ENCODE measurements at regions not wholly inside any gene's neighbourhood (a gene's known extent, or its start where the extent isn't known, plus 50 kb on each side); places are given as distances from the start of the nearest gene placed in this dataset.
"Not testable (repeated sequence)": the region's sequence is repeated elsewhere in the genome, so short reads cannot be mapped to it uniquely, and the experiment has no call there.

GRCh38 chr5:86981898-86982297 lies 285.8 kb upstream of the RASA1 start:
- no peak for DNase-seq

DNA sequence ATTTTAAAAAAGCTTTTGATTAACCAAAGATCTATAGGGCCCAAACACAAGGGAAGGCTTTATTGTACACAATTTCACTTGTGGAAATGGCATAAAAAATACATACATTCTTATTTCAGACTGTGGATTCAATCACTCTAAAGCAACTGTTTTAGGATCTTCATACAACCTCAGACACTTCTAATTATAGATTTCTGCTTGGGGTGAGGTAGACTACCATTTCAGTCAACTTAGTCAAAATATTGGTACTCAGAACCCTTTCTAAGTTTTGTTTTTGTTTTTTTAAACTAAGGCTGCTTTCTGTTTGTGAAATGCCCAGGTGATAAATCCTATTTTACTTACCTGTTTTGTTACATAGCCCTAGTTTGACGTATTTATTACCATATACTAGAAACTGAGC lies 284.5 kb upstream of the RASA1 start:
- no peak for DNase-seq

DNA sequence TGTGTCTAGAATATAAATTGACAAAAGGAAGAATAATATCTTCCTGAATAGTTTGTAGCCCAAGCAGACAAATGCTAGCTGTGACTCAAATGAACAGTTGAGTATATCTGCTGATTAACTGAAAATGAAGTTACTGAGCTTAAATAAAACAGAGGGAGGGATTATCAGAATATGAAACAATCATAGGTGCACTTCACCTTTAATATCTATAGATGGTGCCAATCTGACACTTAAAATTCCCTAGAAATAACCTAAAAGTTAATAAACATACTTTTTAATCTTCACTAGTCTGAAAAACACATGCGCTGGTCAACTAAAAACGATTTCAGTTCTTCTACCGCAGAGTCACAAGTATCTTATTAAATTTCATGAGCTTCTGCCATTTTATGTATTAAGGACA lies 280.8 kb upstream of the RASA1 start:
- DNase-seq = no peak

DNA sequence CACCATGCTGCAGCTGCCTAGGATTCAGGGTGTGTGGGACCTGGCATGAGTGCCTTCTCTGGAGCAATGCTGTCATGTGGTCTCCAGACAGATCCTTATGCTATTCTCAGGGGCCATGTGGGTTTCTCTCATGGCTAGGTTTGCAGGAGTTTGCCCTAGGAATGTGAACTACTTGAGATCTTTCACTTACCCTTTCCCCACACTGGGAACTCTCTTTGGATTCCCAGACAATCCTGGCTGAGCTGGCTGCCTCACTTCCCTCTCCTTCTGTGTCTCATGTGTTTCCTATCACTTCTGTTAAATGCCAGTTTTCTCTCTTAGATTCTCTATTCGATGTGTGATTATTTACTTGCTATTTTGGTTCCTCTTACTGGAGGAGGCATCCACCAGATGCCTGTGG lies 270.2 kb upstream of the RASA1 start:
- DNase-seq = no peak

DNA sequence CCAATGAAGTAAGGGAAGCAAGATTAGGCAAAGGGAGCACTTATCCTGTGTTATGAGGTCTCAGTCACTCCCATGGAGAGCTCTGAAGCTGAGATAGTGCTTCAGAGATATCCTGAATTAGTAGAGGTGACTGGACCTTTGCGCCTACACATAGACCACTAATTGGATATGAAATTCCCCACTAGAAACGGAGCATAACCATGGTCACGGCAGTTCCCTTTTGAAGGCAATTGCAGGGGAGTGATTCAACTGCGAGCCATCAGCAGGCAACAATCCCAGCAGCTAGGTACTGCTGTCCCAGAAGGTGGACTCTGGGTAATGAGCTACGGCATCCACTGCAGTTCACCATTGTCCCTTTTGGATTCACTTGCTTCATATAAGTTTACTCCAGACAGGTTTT lies 267.7 kb upstream of the RASA1 start:
- DNase-seq = no peak

DNA sequence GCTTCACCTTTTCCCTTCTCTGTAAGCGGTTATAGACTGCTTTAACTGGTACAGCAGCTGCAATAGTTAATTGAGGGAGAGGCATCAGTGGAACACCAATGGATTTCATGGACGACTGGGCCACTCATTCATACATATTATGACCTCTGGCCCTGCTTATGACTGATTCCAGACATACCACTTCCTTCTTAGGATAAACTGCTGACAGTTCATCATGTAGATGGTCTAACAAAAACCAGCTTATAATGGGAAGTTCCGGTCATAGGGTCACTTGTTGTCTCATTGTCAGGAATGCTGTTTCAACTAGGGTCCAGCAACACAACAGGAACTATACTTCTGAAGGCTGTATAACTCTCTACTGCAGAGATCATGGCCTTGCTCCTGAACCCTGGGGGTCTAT lies 265.2 kb upstream of the RASA1 start:
- DNase-seq = no peak

DNA sequence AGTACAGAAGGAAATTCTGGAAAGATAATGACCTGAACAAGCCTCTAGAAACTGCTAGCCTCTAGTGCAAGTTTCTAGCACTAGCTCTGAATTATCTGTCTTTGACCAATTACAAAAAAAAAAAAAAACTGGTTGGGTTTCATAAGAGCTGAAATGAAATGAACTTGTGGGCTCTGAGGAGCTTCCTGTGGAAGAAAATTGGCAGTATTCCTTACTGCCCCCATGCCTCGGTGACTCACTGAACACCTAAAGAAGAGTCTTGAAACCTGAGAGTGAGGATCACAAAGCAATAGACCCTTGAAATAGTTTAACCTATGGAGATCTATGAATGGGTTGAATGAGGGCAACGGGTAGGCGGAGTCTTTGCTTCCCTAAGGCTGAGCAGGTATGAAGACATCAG lies 263.6 kb upstream of the RASA1 start:
- DNase-seq = no peak

GRCh38 chr5:87007737-87008136 lies 259.9 kb upstream of the RASA1 start:
- no peak for DNase-seq

DNA sequence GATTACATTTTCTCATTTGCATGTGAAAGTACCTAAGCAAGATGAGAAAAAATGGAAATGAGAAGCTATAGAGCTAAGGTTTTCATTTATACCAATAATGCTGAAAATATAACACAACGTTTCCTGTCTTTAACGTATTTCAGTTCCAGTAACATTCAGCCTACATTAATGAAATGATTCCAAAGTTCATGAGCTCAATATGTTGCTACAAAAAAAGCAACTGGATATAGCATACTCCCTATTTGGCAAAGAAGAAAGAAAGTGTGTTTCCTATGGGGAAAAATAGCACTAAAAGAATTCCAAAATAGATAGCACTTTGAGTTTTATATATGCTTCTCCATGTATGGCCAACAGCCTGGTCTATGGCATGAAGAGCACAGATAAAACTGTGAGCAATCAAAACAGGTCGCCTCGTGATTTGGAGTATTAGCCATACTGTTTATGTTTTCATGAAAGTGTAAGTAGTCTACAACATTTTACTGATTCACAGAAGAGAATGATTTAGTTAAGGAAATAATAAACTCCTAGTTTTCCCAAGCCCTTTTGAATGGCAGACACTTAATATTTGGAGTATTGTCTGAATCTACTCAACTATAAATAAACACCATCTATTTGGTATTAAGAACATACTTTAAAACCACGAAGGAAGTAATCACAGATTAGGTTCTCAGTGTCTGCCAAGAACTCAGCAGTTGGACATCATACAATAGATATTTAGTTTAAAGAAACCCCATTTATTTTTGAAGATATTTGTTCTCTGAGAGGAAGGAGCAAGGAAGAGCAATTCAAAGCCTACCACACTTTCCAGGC lies 258.7 kb upstream of the RASA1 start:
- no peak for DNase-seq

GRCh38 chr5:87010736-87011135 lies 256.9 kb upstream of the RASA1 start:
- DNase-seq = no peak

DNA sequence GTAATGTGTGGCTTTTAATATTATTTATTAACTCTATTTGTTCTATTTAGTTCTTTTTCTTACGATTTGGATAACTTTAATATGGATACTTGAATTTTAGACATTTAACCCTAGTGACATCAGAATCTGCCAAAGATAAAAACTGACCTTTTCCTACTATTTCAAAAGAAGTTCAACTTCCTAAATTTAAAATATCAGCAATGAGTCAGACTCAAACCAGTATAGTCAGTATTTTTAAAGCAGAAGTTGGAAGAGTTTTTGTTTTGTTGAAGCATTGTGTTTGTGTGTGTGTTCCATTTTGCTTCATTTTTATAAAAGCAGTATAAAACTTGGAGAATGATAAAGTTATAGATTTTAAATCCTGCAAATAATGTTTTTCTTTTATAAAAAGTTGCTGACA lies 251.8 kb upstream of the RASA1 start:
- no peak for DNase-seq

DNA sequence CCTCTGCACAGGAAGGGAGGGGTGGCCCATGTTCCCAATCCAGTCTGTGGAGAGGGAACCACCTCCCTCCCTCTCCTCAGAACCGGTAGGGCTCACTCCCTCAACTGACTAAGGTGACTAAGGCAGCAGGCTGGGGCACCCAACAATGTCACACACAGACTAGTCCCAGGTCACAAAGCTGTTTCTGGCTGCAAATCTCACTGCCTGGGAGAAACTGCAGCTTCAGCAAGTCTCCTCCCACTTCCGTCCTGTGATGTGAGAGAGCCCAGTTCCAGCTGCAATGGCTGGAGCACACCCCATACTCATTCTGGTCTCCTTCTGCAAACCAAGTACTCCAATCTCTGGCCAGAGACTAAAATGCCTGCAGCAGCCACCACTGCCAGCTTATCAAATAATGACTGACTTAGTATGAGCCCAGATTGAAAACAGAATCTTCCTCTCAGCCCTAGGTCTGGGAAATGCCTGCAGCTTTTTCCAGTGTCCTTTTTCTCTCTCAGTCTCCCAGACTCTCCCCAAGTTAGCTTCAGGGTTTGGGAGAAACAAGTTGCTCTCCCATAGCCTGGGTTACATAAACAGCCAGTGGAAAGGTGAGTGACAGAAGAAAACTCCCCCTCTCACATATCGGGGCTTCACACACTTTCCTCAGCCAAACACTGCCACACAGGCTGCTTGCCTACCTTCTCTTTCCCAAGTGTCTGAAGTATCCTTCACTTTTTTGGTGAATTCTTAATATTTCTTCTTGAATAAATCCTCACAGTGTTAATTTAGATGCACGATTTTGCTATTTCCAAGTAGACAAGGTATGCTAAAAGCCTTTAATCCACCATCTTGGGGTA lies 247.4 kb upstream of the RASA1 start:
- DNase-seq = no peak

DNA sequence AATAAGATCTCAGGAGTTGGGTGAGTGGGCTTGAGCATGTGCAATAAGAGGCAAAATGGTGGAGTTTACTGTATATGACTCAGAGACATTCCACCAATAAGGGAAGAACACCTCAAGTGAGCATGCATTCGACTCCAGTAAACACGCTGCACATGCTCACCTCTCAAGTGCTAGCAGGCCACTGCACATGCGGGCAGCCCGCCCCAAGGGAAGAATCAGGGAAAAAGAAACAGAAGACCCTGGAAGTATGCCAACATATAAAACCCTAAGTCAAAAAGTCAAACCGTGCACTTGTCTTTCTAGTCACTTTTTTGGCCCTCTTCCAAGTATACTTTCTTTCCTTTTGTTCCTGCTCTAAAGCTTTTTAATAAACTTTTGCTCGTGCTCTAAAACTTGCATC lies 245.3 kb upstream of the RASA1 start:
- no peak for DNase-seq

- DNase-seq = no peak
These were observed 240.1 kb upstream of the RASA1 start for GRCh38 chr5:87027570-87027969.

- DNase-seq = no peak
These were observed 237.7 kb upstream of the RASA1 start for GRCh38 chr5:87029951-87030350.

- no peak for DNase-seq
These were observed 237.0 kb upstream of the RASA1 start for GRCh38 chr5:87030699-87031098.

- no peak for DNase-seq
These were observed 233.1 kb upstream of the RASA1 start for GRCh38 chr5:87034557-87034956.

DNA sequence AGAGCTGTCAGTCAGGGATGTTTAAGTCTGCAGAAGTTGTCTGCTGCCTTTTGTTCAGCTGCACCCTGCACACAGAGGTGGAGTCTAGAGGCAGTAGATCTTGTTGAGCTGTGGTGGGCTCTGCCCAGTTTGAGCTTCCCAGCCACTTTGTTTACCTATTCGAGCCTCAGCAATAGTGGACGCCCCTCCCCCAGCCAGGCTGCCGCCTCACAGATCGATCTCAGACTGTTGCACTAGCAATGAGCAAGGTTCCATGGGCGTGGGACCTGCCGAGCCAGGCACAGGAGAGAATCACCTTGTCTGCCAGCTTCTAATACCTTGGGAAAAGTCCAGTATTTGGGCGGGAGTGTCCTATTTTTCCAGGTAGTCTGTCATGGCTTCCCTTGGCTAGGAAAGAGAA lies 225.1 kb upstream of the RASA1 start:
- DNase-seq = no peak

- DNase-seq = no peak
These were observed 219.5 kb upstream of the RASA1 start for GRCh38 chr5:87048156-87048555.

- DNase-seq = not testable (repeated sequence)
These were observed 218.7 kb upstream of the RASA1 start for GRCh38 chr5:87049012-87049411.

DNA sequence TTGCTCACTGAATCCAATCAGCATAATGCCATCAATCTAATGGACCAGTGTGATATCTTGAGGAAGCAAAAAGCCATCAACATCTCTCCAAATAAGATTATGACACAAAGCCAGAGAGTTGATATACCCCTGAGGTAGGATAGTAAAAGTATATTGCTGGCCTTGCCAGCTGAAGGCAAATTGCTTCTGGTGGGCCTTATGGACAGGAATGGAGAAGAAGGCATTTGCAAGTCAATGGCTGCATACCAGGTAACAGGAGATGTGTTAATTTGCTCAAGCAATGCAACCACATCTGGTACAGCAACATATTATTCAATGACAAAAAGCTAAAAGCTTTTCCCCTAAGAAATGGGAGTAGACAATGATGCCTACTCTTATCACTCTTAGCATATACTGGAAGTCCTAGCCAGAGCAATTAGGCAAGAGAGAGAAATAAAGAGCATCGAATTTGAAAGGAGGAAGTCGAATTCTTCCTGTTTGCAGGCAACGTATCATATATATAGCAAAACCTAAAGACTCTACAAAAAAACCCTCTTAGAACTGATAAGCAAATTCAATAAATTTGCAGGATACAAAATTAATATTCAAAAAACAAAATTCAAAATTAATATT lies 216.1 kb upstream of the RASA1 start:
- DNase-seq = no peak

GRCh38 chr5:87053146-87053545 lies 214.5 kb upstream of the RASA1 start:
- DNase-seq = no peak

DNA sequence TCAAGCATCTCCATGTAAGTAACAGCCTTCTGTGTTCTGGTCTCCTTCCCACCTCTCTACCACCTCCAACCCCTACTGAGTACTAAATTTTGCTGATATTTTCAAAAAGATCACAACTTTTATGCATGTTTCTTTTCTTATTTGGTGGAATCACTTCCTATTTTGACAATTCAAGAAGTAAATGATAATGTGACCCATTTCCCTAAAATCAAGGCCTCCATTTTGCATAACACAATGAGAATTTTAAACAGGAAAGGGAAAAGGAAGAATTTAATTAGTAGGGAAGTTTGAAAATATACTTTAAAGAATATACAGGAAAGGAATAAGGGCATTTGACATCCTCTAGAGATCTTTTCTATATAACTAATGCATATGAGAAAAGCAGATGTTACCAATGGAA lies 212.9 kb upstream of the RASA1 start:
- no peak for DNase-seq

DNA sequence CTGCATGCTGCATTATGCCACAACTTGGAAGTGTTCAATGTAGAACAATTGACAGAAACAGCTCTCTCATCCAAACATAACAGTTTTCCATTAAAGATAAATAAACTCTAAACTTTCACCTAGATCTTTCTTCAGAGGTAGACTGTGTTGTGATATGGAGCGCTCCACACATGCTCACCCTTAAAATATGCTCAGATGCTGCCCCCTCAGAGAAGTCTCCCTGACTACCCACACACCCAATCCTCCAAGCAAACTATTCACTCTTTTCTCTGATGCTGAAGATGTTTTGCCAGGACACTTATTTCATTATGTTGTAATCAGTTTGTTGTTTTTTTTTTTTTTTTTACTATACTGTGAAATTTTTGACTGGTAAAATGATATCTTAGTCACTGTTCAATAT lies 206.6 kb upstream of the RASA1 start:
- no peak for DNase-seq
